Astrocyte (in vitro differentiated cells and primary cell): ENCODE measurements at regions not wholly inside any gene's neighbourhood (a gene's known extent, or its start where the extent isn't known, plus 50 kb on each side); places are given as distances from the start of the nearest gene placed in this dataset.

Experiments used
- EZH2 ChIP-seq: IDR thresholded peaks from 2 replicates; pipeline ENCODE4 v1.6.1; 2012; ENCODE audit warnings: mild to moderate bottlenecking, low read length, inconsistent platforms; ENCODE audit not compliant: insufficient read depth
- TF ChIP-seq, protein P1 (sequence below): IDR thresholded peaks from 2 replicates; pipeline ENCODE4 v1.5.1; 2011; ENCODE audit warnings: low read depth, mild to moderate bottlenecking, inconsistent platforms, low read length, moderate library complexity; ENCODE audit not compliant: insufficient read depth

DNA sequence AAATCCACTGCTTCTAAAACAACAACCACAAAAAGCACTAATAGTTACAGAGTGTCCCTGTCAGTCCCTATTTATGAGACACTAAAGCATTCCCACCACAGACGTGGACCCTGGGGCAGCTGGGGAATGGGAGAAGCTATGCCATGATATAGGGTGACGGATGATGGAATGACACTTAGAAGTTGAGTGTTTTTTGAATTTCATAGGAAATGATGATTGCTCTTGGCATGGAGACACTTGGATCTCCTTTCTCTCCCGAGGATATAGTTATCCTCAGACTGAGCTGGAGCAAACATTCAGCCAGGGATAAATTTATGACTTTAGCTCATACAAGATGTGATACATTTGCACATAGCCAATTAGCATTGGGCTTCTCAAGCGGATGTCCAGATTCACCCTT is 151.2 kb downstream of the EDN3 start:
- TF ChIP-seq, protein P1, sequence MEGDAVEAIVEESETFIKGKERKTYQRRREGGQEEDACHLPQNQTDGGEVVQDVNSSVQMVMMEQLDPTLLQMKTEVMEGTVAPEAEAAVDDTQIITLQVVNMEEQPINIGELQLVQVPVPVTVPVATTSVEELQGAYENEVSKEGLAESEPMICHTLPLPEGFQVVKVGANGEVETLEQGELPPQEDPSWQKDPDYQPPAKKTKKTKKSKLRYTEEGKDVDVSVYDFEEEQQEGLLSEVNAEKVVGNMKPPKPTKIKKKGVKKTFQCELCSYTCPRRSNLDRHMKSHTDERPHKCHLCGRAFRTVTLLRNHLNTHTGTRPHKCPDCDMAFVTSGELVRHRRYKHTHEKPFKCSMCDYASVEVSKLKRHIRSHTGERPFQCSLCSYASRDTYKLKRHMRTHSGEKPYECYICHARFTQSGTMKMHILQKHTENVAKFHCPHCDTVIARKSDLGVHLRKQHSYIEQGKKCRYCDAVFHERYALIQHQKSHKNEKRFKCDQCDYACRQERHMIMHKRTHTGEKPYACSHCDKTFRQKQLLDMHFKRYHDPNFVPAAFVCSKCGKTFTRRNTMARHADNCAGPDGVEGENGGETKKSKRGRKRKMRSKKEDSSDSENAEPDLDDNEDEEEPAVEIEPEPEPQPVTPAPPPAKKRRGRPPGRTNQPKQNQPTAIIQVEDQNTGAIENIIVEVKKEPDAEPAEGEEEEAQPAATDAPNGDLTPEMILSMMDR, result no peak
- TF ChIP-seq EZH2, result no peak
